Thyroid gland (tissue), 4 donors: ENCODE measurements at regions not wholly inside any gene's neighbourhood (a gene's known extent, or its start where the extent isn't known, plus 50 kb on each side); places are given as distances from the start of the nearest gene placed in this dataset.

Source experiments
- POLR2A ChIP-seq, 2 donors: fragments of 450-650 bp; IDR thresholded peaks; one replicate each; pipeline ENCODE4 v1.6.1; 2017; ENCODE audit warnings: antibody characterized with exemption in 2 of 2, mild to moderate bottlenecking in 2 of 2, moderate library complexity in 1 of 2
- TF ChIP-seq, protein P1 (sequence below), 6 experiments: fragments of 200-600 bp in 3 of 6; fragments of 450-650 bp in 3 of 6; sonication (generic) in 3 of 6; IDR thresholded peaks; one replicate each; pipeline ENCODE4 v1.5.1; 2016 to 2019; ENCODE audit warnings: antibody characterized with exemption in 6 of 6, mild to moderate bottlenecking in 2 of 6, inconsistent platforms in 1 of 6, moderate library complexity in 1 of 6

DNA sequence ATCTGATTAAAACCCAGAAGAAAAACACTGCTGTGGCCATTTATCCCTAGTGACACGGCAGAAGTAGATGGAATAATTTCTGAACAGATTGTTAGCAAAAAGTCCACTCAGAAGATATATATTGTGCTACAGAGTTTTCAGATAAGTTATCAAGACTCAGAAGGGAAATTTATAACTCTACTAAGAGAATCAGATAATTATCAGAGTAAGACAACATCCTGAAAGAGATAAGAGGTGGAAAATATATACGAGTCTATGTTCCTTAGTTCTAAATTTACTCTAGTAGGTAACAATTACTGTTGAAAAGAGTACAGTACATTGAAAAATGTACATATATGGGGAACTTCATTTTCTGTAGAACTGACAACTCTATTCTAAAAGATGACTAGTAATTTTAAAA is 176.7 kb downstream of the GNAI1 start:
- TF ChIP-seq, protein P1, sequence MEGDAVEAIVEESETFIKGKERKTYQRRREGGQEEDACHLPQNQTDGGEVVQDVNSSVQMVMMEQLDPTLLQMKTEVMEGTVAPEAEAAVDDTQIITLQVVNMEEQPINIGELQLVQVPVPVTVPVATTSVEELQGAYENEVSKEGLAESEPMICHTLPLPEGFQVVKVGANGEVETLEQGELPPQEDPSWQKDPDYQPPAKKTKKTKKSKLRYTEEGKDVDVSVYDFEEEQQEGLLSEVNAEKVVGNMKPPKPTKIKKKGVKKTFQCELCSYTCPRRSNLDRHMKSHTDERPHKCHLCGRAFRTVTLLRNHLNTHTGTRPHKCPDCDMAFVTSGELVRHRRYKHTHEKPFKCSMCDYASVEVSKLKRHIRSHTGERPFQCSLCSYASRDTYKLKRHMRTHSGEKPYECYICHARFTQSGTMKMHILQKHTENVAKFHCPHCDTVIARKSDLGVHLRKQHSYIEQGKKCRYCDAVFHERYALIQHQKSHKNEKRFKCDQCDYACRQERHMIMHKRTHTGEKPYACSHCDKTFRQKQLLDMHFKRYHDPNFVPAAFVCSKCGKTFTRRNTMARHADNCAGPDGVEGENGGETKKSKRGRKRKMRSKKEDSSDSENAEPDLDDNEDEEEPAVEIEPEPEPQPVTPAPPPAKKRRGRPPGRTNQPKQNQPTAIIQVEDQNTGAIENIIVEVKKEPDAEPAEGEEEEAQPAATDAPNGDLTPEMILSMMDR (IDR thresholded peaks at IDR 0.05): no peak
- TF ChIP-seq POLR2A (IDR thresholded peaks at IDR 0.05): no peak
